ENCODE measurements at regions not wholly inside any gene's neighbourhood (a gene's known extent, or its start where the extent isn't known, plus 50 kb on each side); places are given as distances from the start of the nearest gene placed in this dataset.

- DNase-seq = no peak
Measured at GRCh38 chr10:4568086-4568485, 257.9 kb upstream of the AKR1E2 start.

GRCh38 chr10:4567637-4568036 lies 258.4 kb upstream of the AKR1E2 start:
- DNase-seq = no peak

GRCh38 chr10:4566011-4566410 lies 260.0 kb upstream of the AKR1E2 start:
- no peak for DNase-seq

- no peak for DNase-seq
Measured at GRCh38 chr10:4561296-4561695, 264.7 kb upstream of the AKR1E2 start.

- DNase-seq = no peak
Measured at GRCh38 chr10:4557469-4557868, 268.5 kb upstream of the AKR1E2 start.

GRCh38 chr10:4556527-4556926 lies 269.5 kb upstream of the AKR1E2 start:
- no peak for DNase-seq

- no peak for DNase-seq
Measured at GRCh38 chr10:4555920-4556319, 270.1 kb upstream of the AKR1E2 start.

GRCh38 chr10:4549139-4549653 lies 276.8 kb upstream of the AKR1E2 start:
- DNase-seq = no peak

- no peak for DNase-seq
Measured at GRCh38 chr10:4546931-4547330, 279.1 kb upstream of the AKR1E2 start.

GRCh38 chr10:4546500-4546899 lies 279.5 kb upstream of the AKR1E2 start:
- DNase-seq = no peak

GRCh38 chr10:4545062-4545461 lies 280.9 kb upstream of the AKR1E2 start:
- DNase-seq = no peak

- DNase-seq = no peak
Measured at GRCh38 chr10:4543938-4544533, 282.0 kb upstream of the AKR1E2 start.

GRCh38 chr10:4541292-4541691 lies 284.7 kb upstream of the AKR1E2 start:
- no peak for DNase-seq

- DNase-seq = no peak
Measured at GRCh38 chr10:4538016-4538415, 288.0 kb upstream of the AKR1E2 start.

GRCh38 chr10:4535521-4535920 lies 290.5 kb upstream of the AKR1E2 start:
- DNase-seq = no peak

GRCh38 chr10:4533621-4534020 lies 292.4 kb upstream of the AKR1E2 start:
- no peak for DNase-seq

- no peak for DNase-seq
Measured at GRCh38 chr10:4532976-4533375, 293.0 kb upstream of the AKR1E2 start.

GRCh38 chr10:4532467-4532866 lies 293.5 kb upstream of the AKR1E2 start:
- no peak for DNase-seq

GRCh38 chr10:4532011-4532410 lies 294.0 kb upstream of the AKR1E2 start:
- DNase-seq = no peak

GRCh38 chr10:4529266-4529665 lies 296.7 kb upstream of the AKR1E2 start:
- no peak for DNase-seq

- no peak for DNase-seq
Measured at GRCh38 chr10:4527281-4527970, 298.6 kb upstream of the AKR1E2 start.

- no peak for DNase-seq
Measured at GRCh38 chr10:4526311-4526731, 299.7 kb upstream of the AKR1E2 start.

GRCh38 chr10:4525103-4525502 lies 300.9 kb upstream of the AKR1E2 start:
- no peak for DNase-seq

GRCh38 chr10:4522296-4523000 lies 303.6 kb upstream of the AKR1E2 start:
- DNase-seq = no peak
